ENCODE measurements at regions not wholly inside any gene's neighbourhood (a gene's known extent, or its start where the extent isn't known, plus 50 kb on each side); places are given as distances from the start of the nearest gene placed in this dataset.
"Not testable (repeated sequence)": the region's sequence is repeated elsewhere in the genome, so short reads cannot be mapped to it uniquely, and the experiment has no call there.

GRCh38 chr3:13137941-13138832 is 65.0 kb upstream of the IQSEC1 start:
- H3K4me3 ChIP-seq (ENCODE audit: low read length), result no peak overlapping the region
- no peak for TF ChIP-seq CTCF (IDR thresholded peaks at IDR 0.05; ENCODE audit: insufficient read depth, low read depth, low read length, missing control alignments)
- DNase-seq (ENCODE audit: low read depth), result no peak

GRCh38 chr3:13136848-13137247 is 63.6 kb upstream of the IQSEC1 start:
- not testable (repeated sequence) for H3K4me3 ChIP-seq (ENCODE audit: low read length); DNase-seq (ENCODE audit: low read depth)

- DNase-seq (ENCODE audit: low read depth), result no peak
- no peak overlapping the region for H3K4me3 ChIP-seq (ENCODE audit: low read length)
- no peak for TF ChIP-seq CTCF (IDR thresholded peaks at IDR 0.05; ENCODE audit: insufficient read depth, low read depth, low read length, missing control alignments)
Measured at GRCh38 chr3:13136426-13136825, 63.2 kb upstream of the IQSEC1 start.

- TF ChIP-seq CTCF (IDR thresholded peaks at IDR 0.05; ENCODE audit: insufficient read depth, low read depth, low read length, missing control alignments), result no peak
- no peak for DNase-seq (ENCODE audit: low read depth)
Measured at GRCh38 chr3:13135811-13136321, 62.6 kb upstream of the IQSEC1 start.

GRCh38 chr3:13135251-13135810 is 62.1 kb upstream of the IQSEC1 start:
- DNase-seq (ENCODE audit: low read depth), result no peak
- H3K4me3 ChIP-seq (ENCODE audit: low read length), result no peak overlapping the region
- no peak for TF ChIP-seq CTCF (IDR thresholded peaks at IDR 0.05; ENCODE audit: insufficient read depth, low read depth, low read length, missing control alignments)

More at GRCh38 chr3:13135811-13136321, 62.6 kb upstream of the IQSEC1 start:
- no peak overlapping the region for H3K4me3 ChIP-seq (ENCODE audit: low read length)

GRCh38 chr3:13134879-13135206 is 61.6 kb upstream of the IQSEC1 start:
- TF ChIP-seq CTCF (IDR thresholded peaks at IDR 0.05; ENCODE audit: insufficient read depth, low read depth, low read length, missing control alignments), result no peak
- no peak for DNase-seq (ENCODE audit: low read depth)
- H3K4me3 ChIP-seq (ENCODE audit: low read length), result no peak overlapping the region

- no peak overlapping the region for H3K4me3 ChIP-seq (ENCODE audit: low read length)
- no peak for TF ChIP-seq CTCF (IDR thresholded peaks at IDR 0.05; ENCODE audit: insufficient read depth, low read depth, low read length, missing control alignments)
- no peak for DNase-seq (ENCODE audit: low read depth)
Measured at GRCh38 chr3:13134166-13134878, 61.1 kb upstream of the IQSEC1 start.
